Mammary epithelial cell (primary cell): ENCODE measurements at regions not wholly inside any gene's neighbourhood (a gene's known extent, or its start where the extent isn't known, plus 50 kb on each side); places are given as distances from the start of the nearest gene placed in this dataset.

Experiments
- CTCF ChIP-seq, 2 donors: IDR thresholded peaks in 1 of 2; conservative IDR thresholded peaks in 1 of 2; 2 replicates each; pipeline ENCODE4 v1.5.1; 2011 to 2012; ENCODE audit warnings: inconsistent platforms in 2 of 2, low read length in 2 of 2, mild to moderate bottlenecking in 2 of 2, control low read depth in 1 of 2, low read depth in 1 of 2; ENCODE audit not compliant: insufficient read depth in 1 of 2; ENCODE audit errors: extremely low read depth in 1 of 2
- EZH2 ChIP-seq: IDR thresholded peaks from 2 replicates; pipeline ENCODE4 v1.6.1; 2012; ENCODE audit warnings: low read length, inconsistent platforms, borderline replicate concordance

GRCh38 chr2:17263570-17263968 is 254.7 kb downstream of the RAD51AP2 start:
- TF ChIP-seq CTCF (conservative IDR thresholded peaks at IDR 0.05 in 1 of 2, IDR thresholded peaks at IDR 0.05 in 1 of 2; ENCODE audit: extremely low read depth in 1 of 2, insufficient read depth in 1 of 2, low read depth in 1 of 2, low read length in 2 of 2), result no peak
- no peak for TF ChIP-seq EZH2
